ENCODE measurements at regions not wholly inside any gene's neighbourhood (a gene's known extent, or its start where the extent isn't known, plus 50 kb on each side); places are given as distances from the start of the nearest gene placed in this dataset.
"Not testable (repeated sequence)": the region's sequence is repeated elsewhere in the genome, so short reads cannot be mapped to it uniquely, and the experiment has no call there.

DNA sequence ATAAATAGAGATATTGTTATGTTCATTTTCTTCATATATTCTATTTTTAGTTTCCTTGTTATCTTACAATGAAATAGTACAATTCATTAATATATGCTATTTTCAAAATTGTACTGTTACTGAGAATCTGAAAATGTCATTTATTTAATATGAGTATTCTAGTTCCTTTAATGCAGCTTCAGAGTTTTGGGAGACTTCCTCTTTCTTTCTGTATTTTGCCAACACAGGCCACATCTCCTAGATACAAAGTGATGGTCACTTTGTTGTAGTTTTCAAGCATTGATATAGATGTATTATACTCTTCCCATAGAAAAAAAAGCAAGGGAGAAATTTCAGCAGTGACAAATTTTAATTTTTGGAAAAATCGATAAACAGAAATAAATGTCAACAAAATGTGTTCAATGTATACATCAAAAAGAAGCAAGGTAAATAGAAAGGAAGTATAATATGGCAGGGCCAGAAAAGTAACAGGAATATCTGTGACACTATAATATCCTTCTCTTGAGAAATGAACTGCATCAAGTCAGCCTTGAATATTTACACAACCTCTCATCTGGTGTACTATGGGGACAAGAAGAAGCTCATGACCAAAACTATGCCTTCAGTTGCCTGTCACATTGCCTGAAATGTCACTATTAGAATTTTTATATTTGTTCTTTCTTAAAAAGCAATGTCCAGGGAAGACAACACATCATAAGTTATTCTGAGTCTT, 396.0 kb downstream of the TBC1D32 start:
- H2AFZ ChIP-seq (ENCODE audit: low read length) = no peak overlapping the region

DNA sequence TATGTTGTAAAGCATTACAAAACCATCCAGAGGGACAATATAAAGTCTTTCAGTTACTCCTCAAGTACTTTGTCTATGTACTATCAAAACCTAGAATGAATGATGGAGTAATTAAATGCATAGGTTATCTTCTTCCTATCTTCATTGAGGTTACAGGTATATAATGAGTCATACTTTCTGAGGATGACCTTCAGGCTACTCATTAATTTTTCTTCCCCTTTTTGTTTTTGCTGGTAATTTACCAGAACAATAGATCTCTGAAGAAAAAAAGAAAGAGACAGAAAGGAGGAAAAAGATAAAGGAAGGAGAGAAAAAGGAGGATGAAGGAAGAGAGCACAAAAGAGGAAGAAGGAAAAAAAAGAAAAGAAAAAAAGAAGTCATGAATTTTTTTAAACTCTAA, 398.4 kb downstream of the TBC1D32 start:
- no peak overlapping the region for H3K27ac ChIP-seq (ENCODE audit: insufficient read depth, low read length)
- no peak overlapping the region for H3K9ac ChIP-seq (ENCODE audit: insufficient read depth, low read length)
- no peaks in the 10 kb centered on the region for H4K20me1 ChIP-seq (ENCODE audit: control insufficient read depth, extremely low read depth, insufficient read depth, low read length)
- H3K27me3 ChIP-seq (ENCODE audit: control insufficient read depth, insufficient read depth, low read length) = no peaks in the 10 kb centered on the region
- no peaks in the 10 kb centered on the region for H3K9me3 ChIP-seq (ENCODE audit: control insufficient read depth, insufficient read depth, low read depth, low read length)
- H2AFZ ChIP-seq (ENCODE audit: low read length) = no peak overlapping the region
- H3K4me1 ChIP-seq (ENCODE audit: control insufficient read depth, extremely low read depth, insufficient read depth, low read length) = no peaks in the 10 kb centered on the region
- H3K79me2 ChIP-seq (ENCODE audit: control insufficient read depth, insufficient read depth, low read length) = no peaks in the 10 kb centered on the region
- no peak overlapping the region for H3K4me2 ChIP-seq (ENCODE audit: extremely low read depth, insufficient read depth, low read length)
- TF ChIP-seq, protein P1, sequence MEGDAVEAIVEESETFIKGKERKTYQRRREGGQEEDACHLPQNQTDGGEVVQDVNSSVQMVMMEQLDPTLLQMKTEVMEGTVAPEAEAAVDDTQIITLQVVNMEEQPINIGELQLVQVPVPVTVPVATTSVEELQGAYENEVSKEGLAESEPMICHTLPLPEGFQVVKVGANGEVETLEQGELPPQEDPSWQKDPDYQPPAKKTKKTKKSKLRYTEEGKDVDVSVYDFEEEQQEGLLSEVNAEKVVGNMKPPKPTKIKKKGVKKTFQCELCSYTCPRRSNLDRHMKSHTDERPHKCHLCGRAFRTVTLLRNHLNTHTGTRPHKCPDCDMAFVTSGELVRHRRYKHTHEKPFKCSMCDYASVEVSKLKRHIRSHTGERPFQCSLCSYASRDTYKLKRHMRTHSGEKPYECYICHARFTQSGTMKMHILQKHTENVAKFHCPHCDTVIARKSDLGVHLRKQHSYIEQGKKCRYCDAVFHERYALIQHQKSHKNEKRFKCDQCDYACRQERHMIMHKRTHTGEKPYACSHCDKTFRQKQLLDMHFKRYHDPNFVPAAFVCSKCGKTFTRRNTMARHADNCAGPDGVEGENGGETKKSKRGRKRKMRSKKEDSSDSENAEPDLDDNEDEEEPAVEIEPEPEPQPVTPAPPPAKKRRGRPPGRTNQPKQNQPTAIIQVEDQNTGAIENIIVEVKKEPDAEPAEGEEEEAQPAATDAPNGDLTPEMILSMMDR (conservative IDR thresholded peaks at IDR 0.05 in 1 of 2, IDR thresholded peaks at IDR 0.05 in 1 of 2; ENCODE audit: low read depth in 1 of 2, low read length in 2 of 2) = no peak
- TF ChIP-seq EZH2 (IDR thresholded peaks at IDR 0.05; ENCODE audit: low read length, missing control alignments) = no peak
- no peak overlapping the region for H3K4me3 ChIP-seq (replicated peaks in 1 of 4; ENCODE audit: control extremely low read depth in 1 of 4, insufficient read depth in 1 of 4, low read depth in 3 of 4, low read length in 4 of 4)
- no peak for DNase-seq (ENCODE audit: low read depth in 2 of 2)
- no peaks in the 10 kb centered on the region for H3K36me3 ChIP-seq (ENCODE audit: control insufficient read depth, insufficient read depth, low read length)

More for the DNA sequence above, 396.0 kb downstream of the TBC1D32 start:
- no peaks in the 10 kb centered on the region for H3K4me1 ChIP-seq (ENCODE audit: control insufficient read depth, extremely low read depth, insufficient read depth, low read length)
- no peak overlapping the region for H3K27ac ChIP-seq (ENCODE audit: insufficient read depth, low read length)
- H3K36me3 ChIP-seq (ENCODE audit: control insufficient read depth, insufficient read depth, low read length) = no peaks in the 10 kb centered on the region
- DNase-seq (ENCODE audit: low read depth in 2 of 2) = no peak
- H3K4me2 ChIP-seq (ENCODE audit: extremely low read depth, insufficient read depth, low read length) = no peak overlapping the region
- no peaks in the 10 kb centered on the region for H3K9me3 ChIP-seq (ENCODE audit: control insufficient read depth, insufficient read depth, low read depth, low read length)
- H3K4me3 ChIP-seq (replicated peaks in 1 of 4; ENCODE audit: control extremely low read depth in 1 of 4, insufficient read depth in 1 of 4, low read depth in 3 of 4, low read length in 4 of 4) = no peak overlapping the region
- no peaks in the 10 kb centered on the region for H3K79me2 ChIP-seq (ENCODE audit: control insufficient read depth, insufficient read depth, low read length)
- no peaks in the 10 kb centered on the region for H4K20me1 ChIP-seq (ENCODE audit: control insufficient read depth, extremely low read depth, insufficient read depth, low read length)
- H3K9ac ChIP-seq (ENCODE audit: insufficient read depth, low read length) = no peak overlapping the region
- no peaks in the 10 kb centered on the region for H3K27me3 ChIP-seq (ENCODE audit: control insufficient read depth, insufficient read depth, low read length)
- TF ChIP-seq, protein P1 (conservative IDR thresholded peaks at IDR 0.05 in 1 of 2, IDR thresholded peaks at IDR 0.05 in 1 of 2; ENCODE audit: low read depth in 1 of 2, low read length in 2 of 2) = no peak
- no peak for TF ChIP-seq EZH2 (IDR thresholded peaks at IDR 0.05; ENCODE audit: low read length, missing control alignments)

DNA sequence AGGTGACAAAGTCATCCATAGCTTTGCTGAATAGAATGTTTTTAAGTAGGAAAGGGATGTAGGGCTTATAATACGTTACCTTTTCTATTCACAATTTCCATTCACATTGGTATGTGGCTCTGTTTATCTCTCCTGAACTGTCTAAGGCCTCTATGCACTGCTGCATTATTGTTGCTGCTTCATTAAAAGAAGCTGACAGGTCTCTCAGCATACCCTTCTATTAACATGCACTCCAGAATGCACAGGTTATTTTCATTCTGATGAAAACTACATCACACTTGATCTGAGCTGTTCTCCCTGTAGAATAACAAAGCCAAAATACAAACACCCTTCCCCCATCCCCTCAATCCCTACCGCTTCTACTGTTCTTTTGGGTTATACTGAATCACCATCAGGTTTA, 399.3 kb downstream of the TBC1D32 start:
- H3K36me3 ChIP-seq (ENCODE audit: control insufficient read depth, insufficient read depth, low read length) = no peaks in the 10 kb centered on the region
- no peaks in the 10 kb centered on the region for H3K27me3 ChIP-seq (ENCODE audit: control insufficient read depth, insufficient read depth, low read length)
- H3K9ac ChIP-seq (ENCODE audit: insufficient read depth, low read length) = no peak overlapping the region
- H4K20me1 ChIP-seq (ENCODE audit: control insufficient read depth, extremely low read depth, insufficient read depth, low read length) = no peaks in the 10 kb centered on the region
- H3K27ac ChIP-seq (ENCODE audit: insufficient read depth, low read length) = no peak overlapping the region
- no peaks in the 10 kb centered on the region for H3K4me1 ChIP-seq (ENCODE audit: control insufficient read depth, extremely low read depth, insufficient read depth, low read length)
- no peaks in the 10 kb centered on the region for H3K79me2 ChIP-seq (ENCODE audit: control insufficient read depth, insufficient read depth, low read length)
- no peaks in the 10 kb centered on the region for H3K9me3 ChIP-seq (ENCODE audit: control insufficient read depth, insufficient read depth, low read depth, low read length)
- H3K4me2 ChIP-seq (ENCODE audit: extremely low read depth, insufficient read depth, low read length) = no peak overlapping the region
- H2AFZ ChIP-seq (ENCODE audit: low read length) = no peak overlapping the region
- TF ChIP-seq, protein P1 (conservative IDR thresholded peaks at IDR 0.05 in 1 of 2, IDR thresholded peaks at IDR 0.05 in 1 of 2; ENCODE audit: low read depth in 1 of 2, low read length in 2 of 2) = no peak
- no peak for TF ChIP-seq EZH2 (IDR thresholded peaks at IDR 0.05; ENCODE audit: low read length, missing control alignments)
- no peak overlapping the region for H3K4me3 ChIP-seq (replicated peaks in 1 of 4; ENCODE audit: control extremely low read depth in 1 of 4, insufficient read depth in 1 of 4, low read depth in 3 of 4, low read length in 4 of 4)
- DNase-seq (ENCODE audit: low read depth in 2 of 2) = no peak

DNA sequence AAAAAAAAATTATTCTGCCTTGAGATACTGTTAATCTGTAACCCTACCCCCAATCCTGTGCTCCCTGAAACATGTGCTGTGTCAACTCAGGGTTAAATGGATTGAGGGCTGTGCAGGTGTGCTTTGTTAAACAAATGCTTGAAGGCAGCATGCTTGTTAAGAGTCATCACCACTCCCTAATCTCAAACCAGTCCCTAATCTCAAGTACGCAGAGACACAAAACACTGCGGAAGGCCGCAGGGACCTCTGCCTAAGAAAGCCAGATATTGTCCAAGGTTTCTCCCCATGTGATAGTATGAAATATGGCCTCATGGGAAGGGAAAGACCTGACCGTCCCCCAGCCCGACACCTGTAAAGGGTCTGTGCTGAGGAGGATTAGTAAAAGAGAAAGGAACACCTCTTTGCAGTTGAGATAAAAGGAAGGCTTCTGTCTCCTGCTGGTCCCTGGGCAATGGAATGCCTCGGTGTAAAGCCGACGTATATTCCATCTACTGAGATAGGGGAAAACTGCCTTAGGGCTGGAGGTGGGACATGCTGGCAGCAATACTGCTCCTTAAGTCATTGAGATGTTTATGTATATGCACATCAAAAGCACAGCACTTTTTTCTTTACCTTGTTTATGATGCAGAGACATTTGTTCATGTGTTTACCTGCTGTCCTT, 402.6 kb downstream of the TBC1D32 start:
- H4K20me1 ChIP-seq (ENCODE audit: control insufficient read depth, extremely low read depth, insufficient read depth, low read length); DNase-seq (ENCODE audit: low read depth in 2 of 2); H2AFZ ChIP-seq (ENCODE audit: low read length); H3K79me2 ChIP-seq (ENCODE audit: control insufficient read depth, insufficient read depth, low read length); H3K4me1 ChIP-seq (ENCODE audit: control insufficient read depth, extremely low read depth, insufficient read depth, low read length); H3K9me3 ChIP-seq (ENCODE audit: control insufficient read depth, insufficient read depth, low read depth, low read length); H3K27ac ChIP-seq (ENCODE audit: insufficient read depth, low read length); H3K4me2 ChIP-seq (ENCODE audit: extremely low read depth, insufficient read depth, low read length); H3K27me3 ChIP-seq (ENCODE audit: control insufficient read depth, insufficient read depth, low read length); H3K36me3 ChIP-seq (ENCODE audit: control insufficient read depth, insufficient read depth, low read length); H3K9ac ChIP-seq (ENCODE audit: insufficient read depth, low read length); H3K4me3 ChIP-seq (replicated peaks in 1 of 4; ENCODE audit: control extremely low read depth in 1 of 4, insufficient read depth in 1 of 4, low read depth in 3 of 4, low read length in 4 of 4): not testable (repeated sequence)
